HEK293 (cell line): ENCODE measurements at regions not wholly inside any gene's neighbourhood (a gene's known extent, or its start where the extent isn't known, plus 50 kb on each side); places are given as distances from the start of the nearest gene placed in this dataset.

Experiments used
- CTCF ChIA-PET: fragments of 350-600 bp; formaldehyde crosslinking; extraction: SDS; loops from one replicate; lab custom pipeline; 2021; ENCODE audit warnings: antibody characterized with exemption; lab: Yijun Ruan, JAX
- POLR2A ChIA-PET: fragments of 300-600 bp; formaldehyde crosslinking; extraction: SDS; loops from one replicate; lab custom pipeline; 2020; ENCODE audit warnings: antibody characterized with exemption, inconsistent platforms; lab: Yijun Ruan, JAX
- H3K27ac ChIP-seq: fragments of 200-500 bp; sonication (Bioruptor generic); 2 replicates; pipeline ENCODE4 v1.5.1; 2014; ENCODE audit warnings: low read depth, low read length, control low read depth, inconsistent platforms; ENCODE audit errors: extremely low read depth
- H3K36me3 ChIP-seq, 2 experiments: fragments of 200-500 bp in 1 of 2; sonication (Bioruptor generic) in 1 of 2; 1 replicate in 1 of 2; 2 replicates in 1 of 2; pipeline ENCODE4 v1.5.1; 2014 to 2017; ENCODE audit warnings: inconsistent platforms in 2 of 2, low read length in 2 of 2; ENCODE audit not compliant: control insufficient read depth in 2 of 2, insufficient read depth in 1 of 2
- H3K4me1 ChIP-seq: fragments of 200-500 bp; sonication (Bioruptor generic); 2 replicates; pipeline ENCODE4 v1.5.1; 2014; ENCODE audit warnings: mild to moderate bottlenecking, low read length, inconsistent platforms; ENCODE audit not compliant: control insufficient read depth, insufficient read depth
- H3K4me3 ChIP-seq: 2 replicates; pipeline ENCODE4 v1.5.1; 2011; ENCODE audit warnings: low read depth, mild to moderate bottlenecking, control low read depth, low read length, moderate library complexity
- H3K9me3 ChIP-seq: fragments of 200-500 bp; sonication (Bioruptor generic); 2 replicates; pipeline ENCODE4 v1.5.1; 2014; ENCODE audit warnings: low read depth, low read length, inconsistent platforms; ENCODE audit not compliant: control insufficient read depth, insufficient read depth
- ELK4 ChIP-seq: IDR thresholded peaks from 2 replicates; pipeline ENCODE4 v1.6.1; 2011; ENCODE audit warnings: mild to moderate bottlenecking, low read depth, low read length, borderline replicate concordance
- GLI2 ChIP-seq: fragments of 450-650 bp; formaldehyde crosslinking; IDR thresholded peaks from 2 replicates; pipeline ENCODE4; 2017; ENCODE audit warnings: missing biosample characterization, missing genetic modification characterization, low read depth, borderline replicate concordance
- GLIS2 ChIP-seq: fragments of 450-650 bp; formaldehyde crosslinking; IDR thresholded peaks from 2 replicates; pipeline ENCODE4 v1.5.1; 2016; ENCODE audit warnings: missing biosample characterization, missing genetic modification characterization
- HIC1 ChIP-seq: fragments of 450-650 bp; formaldehyde crosslinking; IDR thresholded peaks from 2 replicates; pipeline ENCODE4 v1.5.1; 2016; ENCODE audit warnings: missing biosample characterization, missing genetic modification characterization
- HOXC10 ChIP-seq: sonication (generic); formaldehyde crosslinking; IDR thresholded peaks from 2 replicates; pipeline ENCODE4 v1.8.1; 2023; ENCODE audit warnings: mild to moderate bottlenecking, missing genetic modification reagents
- KLF16 ChIP-seq: fragments of 450-650 bp; formaldehyde crosslinking; IDR thresholded peaks from 2 replicates; pipeline ENCODE4 v1.5.1; 2017; ENCODE audit warnings: missing biosample characterization, missing genetic modification characterization
- PRDM2 ChIP-seq: fragments of 450-650 bp; formaldehyde crosslinking; IDR thresholded peaks from 2 replicates; pipeline ENCODE4 v1.5.1; 2016; ENCODE audit warnings: missing biosample characterization, missing genetic modification characterization, borderline replicate concordance
- REPIN1 ChIP-seq: fragments of 450-650 bp; formaldehyde crosslinking; IDR thresholded peaks from 2 replicates; pipeline ENCODE4 v1.5.1; 2017; ENCODE audit warnings: missing biosample characterization, missing genetic modification characterization, low read depth
- ZBTB17 ChIP-seq: fragments of 450-650 bp; formaldehyde crosslinking; IDR thresholded peaks from 2 replicates; pipeline ENCODE4 v1.5.1; 2016; ENCODE audit warnings: missing biosample characterization, missing genetic modification characterization
- ZNF138 ChIP-seq: fragments of 450-650 bp; formaldehyde crosslinking; IDR thresholded peaks from 2 replicates; pipeline ENCODE4 v1.5.1; 2016; ENCODE audit warnings: missing biosample characterization, missing genetic modification characterization, borderline replicate concordance
- ZNF140 ChIP-seq: fragments of 450-650 bp; formaldehyde crosslinking; IDR thresholded peaks from 2 replicates; pipeline ENCODE4 v1.5.1; 2016; ENCODE audit warnings: missing biosample characterization, missing genetic modification characterization
- ZNF18 ChIP-seq: fragments of 450-650 bp; formaldehyde crosslinking; IDR thresholded peaks from 2 replicates; pipeline ENCODE4 v1.5.1; 2016; ENCODE audit warnings: missing biosample characterization, missing genetic modification characterization
- ZNF2 ChIP-seq: fragments of 450-650 bp; formaldehyde crosslinking; IDR thresholded peaks from 2 replicates; pipeline ENCODE4 v1.5.1; 2016; ENCODE audit warnings: missing biosample characterization, missing genetic modification characterization
- ZNF211 ChIP-seq: fragments of 450-650 bp; formaldehyde crosslinking; IDR thresholded peaks from 2 replicates; pipeline ENCODE4 v1.5.1; 2016; ENCODE audit warnings: low read depth, missing biosample characterization, missing genetic modification characterization
- ZNF223 ChIP-seq: fragments of 450-650 bp; formaldehyde crosslinking; IDR thresholded peaks from 2 replicates; pipeline ENCODE4 v1.5.1; 2016; ENCODE audit warnings: missing biosample characterization, missing genetic modification characterization
- ZNF311 ChIP-seq: fragments of 450-650 bp; formaldehyde crosslinking; IDR thresholded peaks from 2 replicates; pipeline ENCODE4 v1.5.1; 2017; ENCODE audit warnings: missing biosample characterization, missing genetic modification characterization, borderline replicate concordance
- ZNF513 ChIP-seq: fragments of 450-650 bp; IDR thresholded peaks from 2 replicates; pipeline ENCODE4 v1.5.1; 2018; ENCODE audit warnings: missing biosample characterization, missing genetic modification characterization
- ZNF571 ChIP-seq: fragments of 450-650 bp; formaldehyde crosslinking; IDR thresholded peaks from 2 replicates; pipeline ENCODE4 v1.5.0; 2017; ENCODE audit warnings: missing biosample characterization, missing genetic modification characterization
- TF ChIP-seq, protein P1 (sequence below): sonication (generic); formaldehyde crosslinking; IDR thresholded peaks from 2 replicates; pipeline ENCODE4 v1.8.1; 2022; ENCODE audit warnings: mild to moderate bottlenecking, moderate library complexity, missing genetic modification reagents
- TF ChIP-seq, protein P2 (sequence below): fragments of 450-650 bp; formaldehyde crosslinking; IDR thresholded peaks from 2 replicates; pipeline ENCODE4 v1.5.1; 2016; ENCODE audit warnings: missing biosample characterization, missing genetic modification characterization

- Histone ChIP-seq H3K9me3 (no peaks in the 10 kb centered on the region), H3K36me3 (no peaks in the 10 kb centered on the region), H3K4me3 (no peak overlapping the region), H3K27ac (no peak overlapping the region), H3K4me1 (no peaks in the 10 kb centered on the region)
- CTCF ChIA-PET: no interaction called here
- TF ChIP-seq, protein P1, sequence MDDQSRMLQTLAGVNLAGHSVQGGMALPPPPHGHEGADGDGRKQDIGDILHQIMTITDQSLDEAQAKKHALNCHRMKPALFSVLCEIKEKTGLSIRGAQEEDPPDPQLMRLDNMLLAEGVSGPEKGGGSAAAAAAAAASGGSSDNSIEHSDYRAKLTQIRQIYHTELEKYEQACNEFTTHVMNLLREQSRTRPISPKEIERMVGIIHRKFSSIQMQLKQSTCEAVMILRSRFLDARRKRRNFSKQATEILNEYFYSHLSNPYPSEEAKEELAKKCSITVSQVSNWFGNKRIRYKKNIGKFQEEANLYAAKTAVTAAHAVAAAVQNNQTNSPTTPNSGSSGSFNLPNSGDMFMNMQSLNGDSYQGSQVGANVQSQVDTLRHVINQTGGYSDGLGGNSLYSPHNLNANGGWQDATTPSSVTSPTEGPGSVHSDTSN (CRISPR knock-in tag): no peak
- TF ChIP-seq ZNF2 (no peak), KLF16 (tag by site-specific recombination) (no peak), ZNF513 (tag by site-specific recombination) (no peak), ZNF311 (no peak), ELK4 (no peak), ZNF138 (tag by site-specific recombination) (no peak), ZNF223 (tag by site-specific recombination) (no peak), HOXC10 (CRISPR knock-in tag) (no peak), GLIS2 (tag by site-specific recombination) (no peak), PRDM2 (no peak), ZBTB17 (no peak), REPIN1 (tag by site-specific recombination) (no peak), GLI2 (tag by site-specific recombination) (no peak), ZNF571 (tag by site-specific recombination) (no peak), ZNF211 (tag by site-specific recombination) (no peak), HIC1 (no peak), ZNF18 (tag by site-specific recombination) (no peak), ZNF140 (tag by site-specific recombination) (no peak)
- TF ChIP-seq, protein P2, sequence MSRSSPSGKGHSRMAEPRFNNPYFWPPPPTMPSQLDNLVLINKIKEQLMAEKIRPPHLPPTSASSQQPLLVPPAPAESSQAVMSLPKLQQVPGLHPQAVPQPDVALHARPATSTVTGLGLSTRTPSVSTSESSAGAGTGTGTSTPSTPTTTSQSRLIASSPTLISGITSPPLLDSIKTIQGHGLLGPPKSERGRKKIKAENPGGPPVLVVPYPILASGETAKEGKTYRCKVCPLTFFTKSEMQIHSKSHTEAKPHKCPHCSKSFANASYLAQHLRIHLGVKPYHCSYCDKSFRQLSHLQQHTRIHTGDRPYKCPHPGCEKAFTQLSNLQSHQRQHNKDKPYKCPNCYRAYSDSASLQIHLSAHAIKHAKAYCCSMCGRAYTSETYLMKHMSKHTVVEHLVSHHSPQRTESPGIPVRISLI (tag by site-specific recombination): no peak
- POLR2A ChIA-PET: no interaction called here
Observed at GRCh38 chr11:56911312-56911711, 77.4 kb upstream of the OR5AK2 start.
